HG03066 (cell line): ENCODE measurements at regions not wholly inside any gene's neighbourhood (a gene's known extent, or its start where the extent isn't known, plus 50 kb on each side); places are given as distances from the start of the nearest gene placed in this dataset.
"Not testable (repeated sequence)": the region's sequence is repeated elsewhere in the genome, so short reads cannot be mapped to it uniquely, and the experiment has no call there.

ENCODE experiments used
- ATAC-seq: cut with Tn5 transposase; IDR thresholded peaks from one replicate; pipeline ENCODE4 v1.9.1; 2021; ENCODE audit warnings: low read depth; ENCODE audit not compliant: unreplicated experiment

DNA sequence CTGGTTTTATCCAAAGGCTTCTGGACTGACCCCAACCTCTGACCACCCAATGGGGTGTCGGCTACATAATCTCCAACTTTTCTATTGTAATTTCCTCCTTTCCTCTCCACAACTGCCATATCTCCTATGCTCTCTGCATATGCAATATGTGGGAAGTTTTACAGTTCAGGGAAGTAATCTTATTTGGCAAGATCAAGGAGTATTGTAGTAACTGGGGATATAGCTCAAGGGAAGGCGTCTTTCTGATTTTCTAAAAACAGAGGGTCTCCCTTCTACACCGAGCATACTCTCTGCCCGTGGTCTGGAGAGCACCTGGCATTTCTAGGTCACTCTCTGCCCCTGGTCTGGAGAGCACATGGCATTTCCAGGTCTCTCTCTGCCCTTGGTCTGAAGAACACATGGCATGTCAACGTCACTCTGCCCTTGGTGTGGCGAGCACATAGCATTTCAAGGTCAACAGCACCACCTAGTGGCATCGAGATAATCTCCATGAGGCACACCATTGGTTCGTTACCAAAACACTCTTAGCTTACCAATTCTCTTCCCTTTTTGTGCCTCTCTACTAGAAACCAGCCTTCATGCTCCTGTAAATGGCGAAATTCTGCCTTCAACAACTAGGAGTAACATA lies 616.4 kb upstream of the NUDT12 start:
- peak; percentile 82 for ATAC-seq

DNA sequence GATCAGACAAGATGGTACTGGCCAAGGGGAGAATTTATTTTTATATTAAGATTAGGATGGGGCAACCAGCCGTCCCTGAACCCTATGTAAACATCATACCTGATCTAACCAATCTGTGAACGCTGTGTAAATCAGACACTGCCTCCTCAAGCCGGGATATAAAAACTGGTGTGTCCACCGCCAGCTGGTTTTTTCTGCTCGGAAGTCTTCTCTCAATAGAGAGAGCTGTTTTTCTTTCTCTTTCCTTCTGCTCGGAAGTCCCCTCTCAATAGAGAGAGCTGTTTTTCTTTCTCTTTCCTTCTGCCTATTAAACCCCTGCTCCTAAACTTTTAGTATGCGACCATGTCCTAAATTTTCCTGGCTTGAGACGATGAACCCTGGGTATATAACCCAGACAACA lies 615.5 kb upstream of the NUDT12 start:
- no peak for ATAC-seq

DNA sequence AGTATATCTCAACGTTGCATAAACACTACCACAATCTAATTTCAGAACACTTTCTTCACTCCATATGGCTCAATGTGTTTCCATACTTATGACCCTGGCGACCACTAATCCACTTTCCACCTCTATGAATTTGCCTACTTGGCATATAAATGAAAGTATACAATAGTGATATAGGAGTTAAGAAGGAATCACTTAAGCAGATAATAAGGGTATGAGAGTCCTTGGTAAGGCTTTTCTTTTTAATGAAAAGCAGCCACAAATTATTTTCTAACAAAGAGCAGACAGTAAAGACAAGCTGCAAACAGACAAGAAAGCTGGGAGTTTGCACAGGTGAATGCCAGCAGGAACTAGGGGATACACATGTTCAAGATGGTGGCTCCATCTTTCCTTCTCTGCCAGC lies 615.1 kb upstream of the NUDT12 start:
- ATAC-seq, result no peak

DNA sequence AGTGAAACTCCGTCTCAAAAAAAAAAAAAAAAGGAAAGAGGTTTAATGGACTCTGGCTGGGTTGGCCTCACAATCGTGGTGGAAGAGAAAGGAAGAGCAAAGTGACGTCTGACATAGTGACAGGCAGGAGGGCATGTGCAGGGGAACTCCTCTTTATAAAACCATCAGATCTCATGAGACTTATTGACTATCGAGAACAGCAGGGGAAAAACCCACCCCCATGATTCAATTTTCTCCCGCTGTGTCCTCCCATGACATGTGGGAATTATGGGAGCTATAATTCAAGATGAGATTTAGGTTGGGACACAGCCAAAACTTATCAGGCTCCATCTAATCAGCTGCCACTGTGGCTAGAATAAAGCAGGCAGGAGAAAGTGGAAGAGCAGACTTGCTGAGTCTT lies 610.4 kb upstream of the NUDT12 start:
- no peak for ATAC-seq

DNA sequence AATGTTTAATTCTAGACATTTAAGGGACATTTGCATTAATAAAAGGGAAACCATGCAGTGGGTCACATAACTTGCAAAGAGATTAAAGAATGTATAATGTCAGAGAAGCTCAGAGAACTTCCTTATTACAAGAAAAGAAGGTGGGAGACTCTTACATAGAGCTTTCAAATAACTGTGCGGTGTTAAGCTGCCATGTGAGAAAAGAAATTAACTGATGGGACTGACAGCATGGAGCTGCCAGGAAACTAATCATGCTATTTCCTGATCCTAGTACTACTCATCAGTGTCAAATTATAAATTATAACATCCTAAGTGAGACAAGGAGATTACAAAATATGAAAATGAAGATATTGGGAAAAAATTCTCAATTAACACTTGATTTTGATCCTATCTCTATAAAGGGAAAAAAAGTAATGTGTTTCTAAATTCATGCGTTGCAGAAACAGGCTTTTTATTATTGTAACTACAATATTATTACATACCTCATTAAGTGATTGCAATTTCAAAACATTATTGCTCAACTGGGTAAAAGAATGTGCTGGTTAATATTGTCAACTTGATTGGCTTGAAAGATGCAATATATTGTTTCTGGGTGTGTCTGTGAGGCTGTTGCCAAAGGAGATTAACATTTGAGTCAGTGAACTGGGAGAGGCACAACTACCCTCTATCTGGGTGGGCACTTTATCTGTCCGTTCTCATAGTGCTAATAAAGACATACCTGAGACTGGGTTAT lies 609.5 kb upstream of the NUDT12 start:
- no peak for ATAC-seq

DNA sequence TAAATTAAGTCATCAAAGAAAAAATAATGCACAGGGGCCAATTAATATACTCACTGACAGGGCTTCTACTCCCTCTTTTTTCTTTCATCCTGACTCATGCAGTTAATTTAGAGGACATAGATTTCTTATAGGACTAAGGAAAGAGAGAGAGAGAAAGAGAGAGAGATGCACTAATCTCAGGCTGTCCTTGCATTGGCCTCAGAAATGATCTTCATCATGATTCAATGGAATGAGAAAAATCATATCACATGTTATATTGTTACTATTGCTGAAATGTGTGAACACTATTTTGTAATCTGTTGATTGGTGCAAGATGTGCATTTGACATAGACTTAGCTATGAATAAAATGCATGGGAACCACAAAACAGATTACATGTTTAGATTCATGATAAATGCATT lies 608.3 kb upstream of the NUDT12 start:
- no peak for ATAC-seq

DNA sequence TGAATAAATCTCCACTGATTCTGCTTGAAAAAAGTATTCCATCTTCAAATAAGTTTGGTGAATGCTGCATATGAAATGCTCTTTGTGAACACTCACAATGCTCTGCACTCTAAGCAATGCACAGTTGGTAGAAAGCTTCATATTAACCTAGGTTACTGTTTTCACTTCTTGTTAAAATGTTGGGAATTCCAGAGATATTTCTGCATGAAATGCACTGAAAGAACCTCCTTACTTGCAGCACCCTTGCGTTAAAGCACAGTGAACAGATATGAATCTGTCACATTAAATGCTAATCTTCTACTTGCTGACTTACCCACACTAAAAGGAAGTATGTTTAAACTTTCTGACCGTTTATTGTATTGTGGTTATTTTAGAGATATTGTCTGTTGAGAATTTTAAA lies 584.1 kb upstream of the NUDT12 start:
- ATAC-seq, result no peak

DNA sequence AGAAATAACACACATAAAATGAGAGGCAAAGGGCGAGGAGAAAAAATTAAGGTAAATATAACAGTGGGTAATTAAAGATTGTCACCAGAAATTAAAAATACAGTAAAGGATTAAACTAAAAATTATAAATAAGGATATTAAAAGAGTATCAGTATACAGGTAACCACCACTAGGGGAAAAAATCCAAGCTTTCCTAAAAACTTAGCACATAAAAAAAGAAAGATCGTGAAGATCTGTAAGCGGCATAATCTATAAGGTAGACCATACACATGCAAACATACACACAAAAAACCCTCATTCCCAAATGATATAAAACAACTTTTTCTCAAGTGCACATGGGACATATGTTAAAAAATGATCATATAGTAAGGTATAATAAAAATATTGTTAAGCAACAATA lies 577.3 kb upstream of the NUDT12 start:
- no peak for ATAC-seq

DNA sequence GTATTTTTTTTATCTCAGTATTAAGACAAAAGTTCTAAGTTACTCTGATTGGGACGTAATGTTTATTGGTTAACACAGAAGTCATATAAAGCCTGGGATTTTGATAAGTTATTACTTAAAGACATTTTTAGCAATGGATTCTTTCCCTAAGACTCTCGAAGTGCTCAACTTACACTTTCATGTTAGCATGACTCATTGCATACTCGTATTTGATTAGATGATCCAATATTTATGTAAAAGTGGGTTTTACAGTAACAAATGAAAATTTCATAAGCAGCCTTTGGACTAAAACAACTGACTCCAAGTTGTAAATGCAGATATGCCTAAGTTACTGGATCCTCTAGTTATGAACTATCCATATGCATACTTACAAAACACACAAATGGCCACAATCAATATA lies 567.7 kb upstream of the NUDT12 start:
- ATAC-seq, result no peak

DNA sequence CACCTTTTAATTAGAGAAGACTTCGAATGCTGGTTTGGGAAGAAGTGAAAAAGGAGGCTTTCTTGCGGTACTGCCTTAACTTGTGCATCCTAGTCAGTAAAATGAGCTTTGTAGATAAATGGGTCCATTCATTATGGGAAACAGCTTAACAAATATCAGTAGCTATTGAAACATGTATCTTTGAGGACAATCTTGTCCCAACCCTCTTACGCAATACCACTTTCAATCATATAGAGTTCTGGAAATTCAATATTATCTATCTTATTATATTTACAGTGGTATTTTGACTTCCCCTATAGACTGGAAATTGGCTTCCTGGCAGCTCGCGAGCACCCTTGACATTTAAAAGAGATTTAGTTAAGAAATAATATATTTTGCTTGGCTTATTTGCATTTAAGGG lies 565.8 kb upstream of the NUDT12 start:
- ATAC-seq, result no peak

DNA sequence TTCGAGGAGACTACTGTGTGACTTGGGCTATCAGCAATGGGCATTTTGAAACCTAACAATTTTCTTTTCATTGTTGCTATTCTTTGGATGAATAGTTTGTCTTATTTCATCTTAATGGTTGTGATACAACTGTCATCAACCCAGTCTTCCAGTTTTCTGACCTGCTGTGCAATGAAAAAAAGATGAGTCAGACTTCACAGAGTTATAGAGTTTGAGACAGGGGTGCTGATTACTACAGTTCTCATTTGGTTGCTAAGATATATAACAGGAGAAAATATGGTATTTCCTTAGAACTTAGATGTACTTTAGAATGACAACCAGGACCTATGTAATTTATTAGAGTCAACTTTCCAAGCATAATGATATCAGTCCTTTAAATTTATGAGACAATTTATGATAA lies 564.4 kb upstream of the NUDT12 start:
- no peak for ATAC-seq

DNA sequence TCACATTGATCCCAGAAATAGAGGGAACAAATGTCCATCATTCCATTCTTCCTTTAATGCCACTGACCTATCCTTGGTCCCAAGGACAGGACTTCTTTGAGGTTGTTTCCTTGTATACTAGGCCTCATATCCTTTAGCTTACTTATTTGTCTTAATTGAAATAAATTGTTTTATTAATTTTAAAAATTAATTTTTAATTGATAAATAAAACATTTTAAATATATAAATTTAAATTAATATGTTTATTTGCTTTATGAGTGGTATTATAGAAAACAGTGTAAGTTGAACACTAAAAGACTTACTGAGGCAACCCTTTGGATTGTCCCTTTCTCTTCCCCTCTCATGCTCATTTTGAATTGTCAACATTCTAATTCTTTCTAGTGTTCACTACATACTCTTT lies 556.9 kb upstream of the NUDT12 start:
- no peak for ATAC-seq

DNA sequence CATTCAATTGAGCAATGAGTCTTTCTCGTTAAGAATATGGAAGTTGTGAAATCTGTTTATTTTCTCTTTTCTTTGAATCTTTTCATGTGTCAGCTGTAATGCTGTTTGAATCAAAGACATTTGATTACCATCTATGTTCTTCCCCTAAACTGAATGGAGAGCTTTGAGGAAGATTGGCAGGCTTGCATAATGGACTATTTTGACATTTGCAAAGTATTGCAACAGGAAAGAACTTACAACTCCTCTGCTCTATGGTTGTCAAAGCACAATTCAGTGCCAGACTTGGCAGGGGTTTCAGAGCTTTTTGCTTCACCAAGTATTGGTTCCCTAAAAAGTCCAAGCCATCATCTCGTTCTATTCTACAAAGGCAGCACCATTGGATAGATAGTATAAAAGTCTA lies 549.0 kb upstream of the NUDT12 start:
- no peak for ATAC-seq

DNA sequence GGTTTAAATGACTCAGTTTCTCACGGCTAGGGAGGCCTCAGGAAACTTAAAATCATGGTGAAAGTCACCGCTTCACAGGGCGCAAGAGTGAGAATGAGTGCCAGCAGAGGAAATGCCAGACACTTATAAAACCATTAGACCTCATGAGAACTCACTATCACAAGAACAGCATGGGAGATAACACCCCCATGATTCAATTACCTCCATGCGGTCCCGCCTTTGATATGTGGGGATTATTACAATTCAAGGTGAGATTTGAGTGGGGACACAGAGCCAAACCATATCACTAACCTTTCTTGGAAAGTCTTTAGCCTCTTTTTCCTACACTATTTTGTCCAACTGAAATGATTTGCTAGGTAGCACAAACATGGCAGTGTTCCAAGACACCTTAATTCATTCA lies 533.9 kb upstream of the NUDT12 start:
- ATAC-seq, result no peak

DNA sequence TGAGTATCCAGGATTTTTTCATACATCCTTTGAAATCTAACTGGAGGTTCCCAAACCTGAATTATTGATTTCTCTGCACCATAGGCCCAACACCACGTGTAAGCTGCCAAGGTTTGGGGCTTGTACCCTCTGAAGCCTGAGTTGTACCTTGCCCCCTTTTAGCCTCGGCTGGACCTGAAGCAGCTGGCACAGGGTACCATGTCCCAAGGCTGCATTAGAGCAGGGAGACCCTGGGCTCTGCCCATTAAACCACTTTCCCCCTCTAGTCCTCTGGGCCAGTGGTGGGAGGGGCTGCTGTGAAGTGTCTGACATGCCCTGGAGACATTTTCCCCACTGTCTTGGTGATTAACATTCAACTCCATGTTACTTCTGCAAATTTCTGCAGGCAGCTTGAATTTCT lies 532.9 kb upstream of the NUDT12 start:
- ATAC-seq, result no peak

DNA sequence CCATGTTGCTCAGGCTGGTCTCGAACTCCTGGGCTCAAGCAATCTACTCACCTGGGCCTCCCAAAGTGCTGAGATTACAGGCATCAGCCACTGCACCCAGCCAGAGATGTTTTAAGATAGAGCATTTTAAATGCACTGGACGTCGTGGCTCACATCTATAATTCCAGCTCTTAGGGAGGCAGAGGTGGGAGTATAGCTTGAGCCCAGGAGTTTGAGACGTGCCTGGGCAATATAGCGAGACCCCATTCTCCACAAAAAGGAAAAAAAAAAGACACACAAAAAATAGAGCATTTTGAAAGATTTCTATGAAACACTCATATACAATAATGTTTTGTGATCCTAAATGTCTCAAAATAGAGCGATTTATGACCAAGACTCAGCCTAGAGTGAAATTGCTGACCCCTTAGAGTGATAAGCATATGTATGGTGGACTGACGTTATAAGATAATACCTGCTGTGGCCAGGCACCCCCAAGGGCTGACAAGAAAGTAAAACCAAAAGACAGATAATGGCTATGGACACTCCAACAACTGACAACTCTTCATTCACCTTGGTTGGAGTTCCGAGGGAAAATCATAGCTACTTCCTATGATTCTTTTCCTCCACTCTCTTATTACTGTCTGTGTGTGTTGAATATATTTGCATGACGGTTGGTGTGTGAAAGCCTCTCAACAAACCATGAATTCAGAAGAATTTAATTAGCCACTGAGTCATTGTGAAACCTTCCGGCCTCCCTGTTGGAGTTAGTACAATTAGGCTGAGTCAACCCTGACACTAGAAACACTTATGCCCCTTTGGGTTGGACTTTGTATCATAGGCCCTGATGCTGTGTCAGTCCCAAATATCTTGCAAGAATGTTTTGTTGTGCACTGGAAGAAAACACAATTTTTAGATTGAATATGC lies 526.5 kb upstream of the NUDT12 start:
- no peak for ATAC-seq

DNA sequence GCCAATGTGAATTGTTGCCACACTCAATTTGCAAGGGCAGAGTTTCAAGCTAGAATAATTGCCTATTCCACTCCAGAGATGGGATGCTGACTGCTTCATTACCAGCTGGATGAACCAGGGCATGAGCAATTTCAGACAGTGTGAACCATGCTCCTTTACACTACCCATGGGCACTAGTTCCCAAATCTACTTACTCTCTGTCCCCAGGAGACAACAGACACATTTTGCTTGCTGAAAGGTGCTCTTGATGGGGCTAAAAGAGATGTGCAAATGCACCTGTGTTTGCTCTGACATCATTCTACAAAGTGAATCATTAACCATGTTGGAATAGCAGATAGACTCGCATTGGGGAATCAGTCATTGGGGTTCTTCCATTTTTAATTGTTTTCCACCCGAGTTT lies 522.3 kb upstream of the NUDT12 start:
- ATAC-seq, result no peak

DNA sequence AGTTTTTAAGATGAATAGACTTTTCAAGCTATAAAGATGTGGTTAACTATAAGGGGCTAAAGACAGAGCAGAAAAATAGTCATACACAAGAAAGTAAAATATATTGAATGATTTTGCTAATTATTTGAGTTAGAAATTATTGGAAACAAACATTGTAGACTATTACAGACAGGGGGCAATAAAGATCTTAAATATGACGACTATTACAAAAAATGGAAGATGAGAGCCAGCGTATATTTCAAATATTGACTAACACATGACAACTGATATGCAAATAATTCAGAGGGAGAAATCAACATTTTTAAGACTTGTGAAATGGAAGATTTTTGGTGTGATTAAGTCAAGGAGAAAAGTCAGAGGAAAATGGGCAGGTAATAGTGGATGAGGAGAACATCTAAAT lies 520.2 kb upstream of the NUDT12 start:
- no peak for ATAC-seq

DNA sequence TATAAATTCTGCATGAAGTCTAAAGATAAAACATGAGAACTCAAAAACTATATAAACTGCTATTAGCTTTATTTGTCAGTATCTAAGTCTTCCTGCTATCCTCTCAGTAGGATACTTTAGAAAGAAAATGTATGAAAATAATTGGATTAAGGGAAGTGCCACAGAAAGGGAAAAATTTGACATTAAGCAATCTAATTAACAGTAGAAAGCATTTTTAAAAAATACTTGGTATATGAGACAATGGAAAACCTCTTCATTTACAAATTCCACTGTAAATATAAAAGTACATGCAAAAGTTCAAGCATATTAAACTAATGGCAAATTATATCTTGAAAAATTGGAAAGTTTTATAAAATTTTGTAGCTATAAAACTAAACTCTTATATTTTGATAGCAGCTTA lies 518.6 kb upstream of the NUDT12 start:
- ATAC-seq, result no peak

DNA sequence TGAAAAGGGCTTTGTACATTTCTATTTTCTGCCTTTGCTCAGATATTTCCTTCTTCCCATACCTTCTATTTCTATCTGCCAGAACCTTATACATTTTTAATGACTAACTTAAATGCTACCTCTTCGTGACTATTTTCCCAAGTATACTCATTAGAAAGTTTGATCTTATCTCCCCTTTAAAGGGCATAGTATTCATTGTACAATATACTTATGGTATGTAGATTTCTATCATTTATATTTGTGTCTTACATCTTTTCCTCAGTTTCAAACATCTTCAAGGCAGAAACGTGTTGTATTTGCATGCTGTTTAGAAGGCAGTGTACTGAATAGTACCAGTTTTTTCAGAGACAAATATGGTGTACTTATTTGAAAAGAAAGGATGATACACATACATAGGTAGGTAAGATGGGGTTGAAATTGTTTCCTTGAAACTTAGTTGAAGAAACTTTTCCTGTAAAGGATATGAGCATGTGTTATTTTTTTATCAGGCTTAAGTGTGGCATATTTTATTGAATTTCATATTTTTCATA lies 518.1 kb upstream of the NUDT12 start:
- no peak for ATAC-seq

DNA sequence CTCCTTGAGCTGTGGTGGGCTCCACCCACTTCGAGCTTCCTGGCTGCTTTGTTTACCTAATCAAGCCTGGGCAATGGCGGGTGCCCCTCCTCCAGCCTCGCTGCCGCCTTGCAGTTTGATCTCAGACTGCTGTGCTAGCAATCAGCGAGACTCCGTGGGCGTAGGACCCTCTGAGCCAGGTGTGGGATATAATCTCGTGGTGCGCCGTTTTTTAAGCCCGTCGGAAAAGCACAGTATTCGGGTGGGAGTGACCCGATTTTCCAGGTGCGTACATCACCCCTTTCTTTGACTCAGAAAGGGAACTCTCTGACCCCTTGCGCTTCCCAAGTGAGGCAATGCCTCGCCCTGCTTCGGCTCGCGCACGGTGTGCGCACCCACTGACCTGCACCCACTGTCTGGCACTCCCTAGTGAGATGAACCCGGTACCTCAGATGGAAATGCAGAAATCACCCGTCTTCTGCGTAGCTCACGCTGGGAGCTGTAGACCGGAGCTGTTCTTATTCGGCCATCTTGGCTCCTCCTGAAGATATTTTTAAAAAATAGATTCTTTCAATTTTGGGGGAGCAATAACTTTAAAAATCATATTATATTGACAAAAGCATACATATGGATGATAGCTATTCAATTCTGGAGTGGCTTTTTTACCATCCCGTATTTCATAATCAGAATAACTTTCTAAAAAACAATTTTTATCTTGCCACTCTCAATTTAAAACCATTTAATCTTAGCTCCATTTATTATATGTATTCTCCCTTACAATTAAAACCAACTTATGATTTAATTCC lies 517.5 kb upstream of the NUDT12 start:
- ATAC-seq, result not testable (repeated sequence)
